NOMO-1 treated with DMSO at 0.1 percent for 48 hours (cell line): ENCODE measurements at regions not wholly inside any gene's neighbourhood (a gene's known extent, or its start where the extent isn't known, plus 50 kb on each side); places are given as distances from the start of the nearest gene placed in this dataset.

Source experiments
- DNase-seq: peaks from one replicate; lab custom pipeline; 2025; ENCODE audit not compliant: unreplicated experiment; lab: John Stamatoyannopoulos, UW

DNA sequence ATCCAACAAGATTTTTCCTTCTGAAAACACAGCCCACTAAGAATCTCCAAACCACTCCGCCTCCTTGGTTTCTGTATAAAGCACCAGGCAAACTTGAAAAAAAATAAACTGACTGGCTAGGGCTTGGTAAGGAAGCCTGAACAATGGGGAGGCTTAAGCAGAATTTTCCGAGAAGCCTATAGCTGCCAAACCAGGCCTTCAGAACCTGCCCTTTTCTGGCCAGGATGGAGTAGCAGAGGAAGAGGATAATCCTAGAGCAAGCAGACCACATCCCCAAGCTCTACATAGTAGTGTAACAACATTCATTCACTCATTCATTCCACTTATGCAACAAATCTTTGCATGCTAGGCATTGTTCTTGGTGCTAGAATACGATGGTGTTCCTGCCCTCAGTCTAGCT is 529.6 kb upstream of the ZEB2 start:
- no peak for DNase-seq

- DNase-seq: no peak
These were observed 527.6 kb upstream of the ZEB2 start for GRCh38 chr2:145047554-145047953.

DNA sequence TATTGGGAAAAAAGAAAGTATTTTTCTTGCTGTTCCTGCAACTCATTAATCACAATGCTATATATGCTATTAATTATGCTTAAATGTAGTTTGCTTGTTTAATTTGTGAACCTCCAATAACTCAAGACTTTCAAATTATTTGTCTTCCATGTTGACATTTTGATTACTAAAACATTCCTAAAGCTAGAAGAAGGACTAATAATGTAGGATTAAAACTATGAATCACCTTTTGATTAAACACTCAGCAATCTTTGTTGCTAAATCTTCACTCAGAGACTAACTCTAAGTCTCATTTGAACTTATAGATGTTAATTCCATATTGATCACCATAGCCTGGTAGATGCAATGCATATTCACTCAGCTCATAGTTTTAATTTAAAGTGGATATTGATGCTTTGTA is 524.6 kb upstream of the ZEB2 start:
- DNase-seq: no peak

- DNase-seq: no peak
These were observed 523.5 kb upstream of the ZEB2 start for GRCh38 chr2:145043399-145043834.

DNA sequence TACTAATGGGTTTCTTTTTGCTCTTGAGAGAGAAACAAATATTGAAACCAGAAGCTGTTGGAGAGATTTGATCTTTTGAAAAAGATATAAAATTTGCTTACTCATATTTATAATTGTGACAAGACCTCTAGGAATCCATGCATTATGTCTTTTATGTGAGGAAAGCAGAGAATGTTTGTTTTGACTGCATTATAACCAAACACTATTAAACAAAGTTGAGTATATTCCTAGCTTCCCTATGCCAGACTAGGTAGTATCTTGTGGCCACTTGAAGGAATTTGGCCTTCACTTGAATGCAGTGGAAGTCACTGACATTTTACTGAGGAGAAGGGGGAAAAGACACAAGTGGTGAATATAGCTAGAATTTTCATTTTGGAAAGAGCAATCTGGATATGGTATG is 521.8 kb upstream of the ZEB2 start:
- DNase-seq: no peak

GRCh38 chr2:145040433-145040832 is 520.5 kb upstream of the ZEB2 start:
- no peak for DNase-seq

DNA sequence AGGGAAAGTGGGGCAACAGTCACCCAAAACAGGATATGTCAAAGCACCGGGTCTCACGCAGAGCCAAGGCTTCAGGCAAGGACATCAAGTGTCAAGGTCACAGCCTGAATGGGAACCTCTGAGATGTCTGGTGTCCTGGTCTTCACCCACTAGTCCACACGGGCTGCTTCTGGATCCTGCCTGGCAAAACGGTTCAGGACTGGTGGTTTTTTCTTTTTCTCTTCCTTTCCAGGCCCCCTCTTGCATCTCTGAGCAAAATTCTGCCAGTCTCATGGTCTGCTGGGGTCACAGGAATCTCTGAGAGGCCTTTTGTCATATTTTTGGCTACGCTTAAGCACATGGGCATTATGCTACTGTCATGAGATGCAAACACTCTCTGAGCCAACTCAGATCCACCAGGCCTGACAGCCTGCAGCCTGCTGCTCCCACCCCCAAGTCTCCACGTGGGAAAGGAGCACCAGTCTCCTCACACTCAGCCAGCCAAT is 518.2 kb upstream of the ZEB2 start:
- no peak for DNase-seq

GRCh38 chr2:145036421-145037011 is 516.6 kb upstream of the ZEB2 start:
- no peak for DNase-seq

- DNase-seq: no peak
These were observed 514.6 kb upstream of the ZEB2 start for GRCh38 chr2:145034511-145034910.

DNA sequence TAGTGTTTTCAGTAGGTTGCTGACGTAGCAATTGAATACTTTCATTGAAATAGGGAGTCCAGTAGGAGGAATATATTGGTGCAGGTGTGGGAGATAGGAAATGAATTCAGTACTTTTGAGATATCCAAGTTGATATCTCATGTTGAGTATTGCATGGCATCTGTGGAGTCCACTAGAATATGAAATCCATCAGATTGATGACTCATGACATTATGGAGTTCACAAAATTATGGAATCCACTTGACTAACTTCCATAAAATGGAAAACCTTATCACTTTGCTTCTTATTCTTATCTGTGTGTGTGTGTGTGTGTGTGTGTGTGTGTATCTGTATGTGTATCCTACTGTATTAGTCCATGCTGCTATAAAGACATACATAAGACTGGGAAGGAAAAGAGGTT is 513.5 kb upstream of the ZEB2 start:
- no peak for DNase-seq

DNA sequence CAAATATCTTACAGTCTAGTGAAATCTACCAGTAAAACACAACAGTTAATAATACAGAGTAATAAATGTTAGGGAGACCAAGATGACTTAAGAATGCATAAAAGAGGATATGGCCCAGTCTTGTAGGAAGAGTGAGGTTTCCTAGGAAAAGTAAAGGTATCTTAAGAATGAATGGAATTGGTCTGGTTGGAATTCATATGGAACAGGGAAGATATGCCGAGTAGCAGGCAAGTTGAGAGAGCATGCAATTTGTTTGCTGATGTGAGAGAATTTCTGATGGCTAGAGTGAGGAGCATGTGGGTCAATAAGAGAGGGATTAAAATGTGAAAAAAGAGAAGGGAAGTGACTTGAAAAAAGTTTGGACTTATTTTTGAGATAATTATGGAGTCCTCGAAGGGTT is 512.9 kb upstream of the ZEB2 start:
- DNase-seq: no peak

GRCh38 chr2:145029873-145030272 is 510.0 kb upstream of the ZEB2 start:
- DNase-seq: no peak

- DNase-seq: no peak
These were observed 509.2 kb upstream of the ZEB2 start for GRCh38 chr2:145029081-145029480.

GRCh38 chr2:145028101-145028920 is 508.4 kb upstream of the ZEB2 start:
- DNase-seq: no peak

GRCh38 chr2:145026456-145027455 is 506.8 kb upstream of the ZEB2 start:
- DNase-seq: no peak

DNA sequence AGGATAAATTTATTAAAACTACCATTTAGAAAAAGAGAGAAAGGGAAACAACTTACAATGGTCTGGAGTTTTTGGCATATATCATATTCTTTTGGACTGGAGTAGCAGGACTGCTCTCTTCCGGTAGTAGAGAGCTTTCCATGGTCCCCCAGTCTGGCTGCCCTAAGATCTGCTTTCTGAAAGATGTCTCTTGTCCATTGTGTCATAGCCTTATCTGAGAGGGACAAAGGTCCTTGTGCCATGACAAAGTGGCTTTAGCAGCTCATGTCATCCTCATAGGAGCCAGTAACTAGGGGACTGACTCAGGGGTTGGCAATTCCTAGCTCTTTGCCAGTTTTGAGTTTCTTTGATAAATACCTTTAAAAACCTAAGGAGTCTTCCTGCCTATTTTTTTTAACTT is 505.5 kb upstream of the ZEB2 start:
- DNase-seq: no peak

DNA sequence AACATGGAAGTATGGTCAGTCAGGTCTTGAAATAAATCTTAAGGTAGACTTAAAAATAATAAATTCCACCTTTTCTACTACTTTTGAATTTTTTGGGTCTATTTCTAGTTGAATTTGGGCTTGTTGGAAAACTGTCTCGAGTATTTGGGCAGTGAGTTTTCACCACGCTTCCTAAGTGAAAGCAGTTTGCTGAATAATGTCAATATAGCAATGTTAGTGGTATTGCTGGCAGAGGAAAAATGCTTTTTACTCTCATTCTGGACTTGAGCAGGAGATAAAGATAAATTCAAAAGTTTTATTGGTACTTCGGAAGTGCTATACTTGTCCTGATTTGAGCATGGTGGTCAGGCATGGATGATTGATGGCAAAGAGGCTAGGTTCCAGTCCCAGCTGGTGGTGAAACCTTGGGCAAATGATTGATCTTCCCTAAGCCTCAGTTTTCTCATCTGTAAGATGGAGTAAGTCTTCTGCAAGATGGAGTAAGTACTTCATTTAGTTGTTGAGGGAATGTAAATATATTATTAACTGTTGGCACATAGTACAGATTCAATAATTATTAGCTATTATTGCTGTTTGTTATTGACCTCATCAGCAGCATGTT is 503.5 kb upstream of the ZEB2 start:
- no peak for DNase-seq

GRCh38 chr2:145022666-145023333 is 502.9 kb upstream of the ZEB2 start:
- DNase-seq: no peak

- no peak for DNase-seq
These were observed 502.2 kb upstream of the ZEB2 start for GRCh38 chr2:145021962-145022665.

- no peak for DNase-seq
These were observed 500.8 kb upstream of the ZEB2 start for GRCh38 chr2:145020694-145021093.
